GM12891 (cell line): ENCODE measurements at regions not wholly inside any gene's neighbourhood (a gene's known extent, or its start where the extent isn't known, plus 50 kb on each side); places are given as distances from the start of the nearest gene placed in this dataset.

Experiments
- POLR2A ChIP-seq: IDR thresholded peaks from 2 replicates; pipeline ENCODE4 v1.6.1; 2011; ENCODE audit warnings: low read depth, low read length, control low read depth
- POLR2AphosphoS5 ChIP-seq: IDR thresholded peaks from 2 replicates; pipeline ENCODE4 v1.6.1; 2011; ENCODE audit warnings: low read depth, low read length, control low read depth
- TAF1 ChIP-seq: IDR thresholded peaks from 2 replicates; pipeline ENCODE4 v1.6.1; 2011; ENCODE audit warnings: low read depth, low read length, control low read depth

DNA sequence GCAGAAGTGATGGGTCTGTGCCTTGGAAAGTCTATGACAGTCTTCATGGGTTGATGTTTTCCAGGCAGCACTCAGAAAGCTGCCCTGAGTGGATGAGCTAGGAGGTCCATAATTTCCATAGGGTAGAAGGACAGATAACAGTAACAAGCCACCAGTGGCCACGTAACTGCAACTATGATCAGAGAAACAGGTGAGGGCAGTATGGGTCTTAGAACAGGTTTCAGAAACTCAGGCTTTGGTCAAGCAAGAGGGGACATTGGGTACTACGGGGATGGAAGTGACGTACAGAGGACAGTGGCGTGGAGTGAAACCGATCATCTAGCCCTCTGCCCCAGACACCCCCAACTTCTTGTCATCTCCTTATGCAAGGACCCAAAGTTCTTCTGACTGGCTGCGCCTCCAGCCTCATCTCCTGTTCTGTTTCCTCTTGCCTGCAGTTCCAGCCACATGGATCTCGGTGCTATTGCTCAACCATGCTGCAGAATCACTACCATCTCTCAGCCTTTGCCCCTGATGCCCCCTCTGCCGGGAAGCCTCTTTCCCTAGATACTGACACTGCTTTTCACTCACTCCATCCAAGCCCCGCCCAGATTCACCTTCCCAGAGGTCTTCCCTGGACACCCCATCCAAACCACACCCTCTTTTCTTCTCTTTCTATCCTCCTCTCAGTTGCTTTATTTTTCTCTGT, 123.4 kb downstream of the MFAP3L start:
- TF ChIP-seq TAF1 (no peak), POLR2AphosphoS5 (no peak), POLR2A (no peak)
